Erythroblast (primary cell): ENCODE measurements at regions not wholly inside any gene's neighbourhood (a gene's known extent, or its start where the extent isn't known, plus 50 kb on each side); places are given as distances from the start of the nearest gene placed in this dataset.

Source experiments
- GATA1 ChIP-seq: IDR thresholded peaks from 2 replicates; pipeline ENCODE4 v1.6.1; 2011; ENCODE audit warnings: low read depth, mild to moderate bottlenecking, control low read depth, low read length, moderate library complexity
- POLR2A ChIP-seq: IDR thresholded peaks from 2 replicates; pipeline ENCODE4 v1.6.1; 2011; ENCODE audit warnings: mild to moderate bottlenecking, low read length

GRCh38 chr1:208541225-208541855 lies 297.2 kb upstream of the PLXNA2 start:
- TF ChIP-seq GATA1: no peak
- no peak for TF ChIP-seq POLR2A
